Adrenal gland (tissue), 9 donors: ENCODE measurements at regions not wholly inside any gene's neighbourhood (a gene's known extent, or its start where the extent isn't known, plus 50 kb on each side); places are given as distances from the start of the nearest gene placed in this dataset.

Experiments used
- DNase-seq, 7 donors: peaks; one replicate each; pipeline ENCODE4 v3.0.0-alpha.2; 2019 to 2020
- H3K27ac ChIP-seq, 5 donors: fragments of 200-600 bp; sonication (generic) in 4 of 5; 1 replicate in 3 of 5; 2 replicates in 2 of 5; pipeline versions ENCODE4 v1.5.1 to v1.8.0; 2016 to 2020; ENCODE audit warnings: mild to moderate bottlenecking in 1 of 5
- H3K27me3 ChIP-seq: fragments of 200-600 bp; 2 replicates; pipeline ENCODE4 v1.8.0; 2021
- H3K36me3 ChIP-seq, 2 donors: fragments of 200-600 bp; replicated peaks in 1 of 2; 1 replicate in 1 of 2; 2 replicates in 1 of 2; pipeline versions ENCODE4 v1.5.1 to v1.8.0; 2018 to 2022
- H3K4me1 ChIP-seq, 2 donors: fragments of 200-600 bp; replicated peaks in 1 of 2; 1 replicate in 1 of 2; 2 replicates in 1 of 2; pipeline versions ENCODE4 v1.5.1 to v1.8.0; 2018 to 2021
- H3K4me3 ChIP-seq, 4 donors: fragments of 200-600 bp; sonication (generic) in 3 of 4; one replicate each; pipeline ENCODE4 v1.5.1; 2016 to 2018
- H3K9me3 ChIP-seq, 3 donors: fragments of 200-600 bp; sonication (generic) in 1 of 3; replicated peaks in 1 of 3; 1 replicate in 2 of 3; 2 replicates in 1 of 3; pipeline versions ENCODE4 v1.5.1 to v1.8.0; 2016 to 2021
- POLR2A ChIP-seq, 2 donors: fragments of 450-650 bp; IDR thresholded peaks; one replicate each; pipeline ENCODE4 v1.6.1; 2017; ENCODE audit warnings: antibody characterized with exemption in 2 of 2, mild to moderate bottlenecking in 2 of 2, moderate library complexity in 1 of 2
- WGBS, 4 donors: extraction: QIAGEN DNeasy Blood & Tissue Kit in 2 of 4; methylation state at CpG; one replicate each; pipeline versions ENCODE4 v1.1.5 to v1.1.7; 2013 to 2017; 5-methylcytosine and 5-hydroxymethylcytosine counted together
- intact Hi-C, 2 donors: fragments of 100-400 bp; cut with DNase I; formaldehyde crosslinking; loops; one replicate each; pipeline versions ENCODE4 v1.14.1 to v1.15.0; 2022 to 2023
- TF ChIP-seq, protein P1 (sequence below), 6 experiments: fragments of 450-650 bp in 4 of 6; fragments of 200-600 bp in 2 of 6; sonication (generic) in 1 of 6; IDR thresholded peaks; 1 replicate in 5 of 6; 2 replicates in 1 of 6; pipeline versions ENCODE4 v1.5.1 to v1.8.0; 2016 to 2021; ENCODE audit warnings: antibody characterized with exemption in 6 of 6, mild to moderate bottlenecking in 2 of 6, moderate library complexity in 1 of 6
- donor health status: healthy with polysubstance abuse.
- donor health status: Bipolar disorder and iron deficiency.
- donor health status: DM: yes; HTN: yes; CAD: no.
- donor health status: DM: no; HTN: no; CAD: no.
- donor health status: DM: no; HTN: no; CAD: no.

GRCh38 chr5:67347821-67348220 lies 151.2 kb upstream of the CD180 start:
- H3K27ac ChIP-seq, result no peak overlapping the region
- intact Hi-C loops, result no loop called here
- H3K36me3 ChIP-seq, result no peaks in the 10 kb centered on the region
- H3K9me3 ChIP-seq, result no peaks in the 10 kb centered on the region
- no peak overlapping the region for H3K4me3 ChIP-seq
- no peaks in the 10 kb centered on the region for H3K27me3 ChIP-seq
- no peak for TF ChIP-seq POLR2A (IDR thresholded peaks at IDR 0.05)
- TF ChIP-seq, protein P1, sequence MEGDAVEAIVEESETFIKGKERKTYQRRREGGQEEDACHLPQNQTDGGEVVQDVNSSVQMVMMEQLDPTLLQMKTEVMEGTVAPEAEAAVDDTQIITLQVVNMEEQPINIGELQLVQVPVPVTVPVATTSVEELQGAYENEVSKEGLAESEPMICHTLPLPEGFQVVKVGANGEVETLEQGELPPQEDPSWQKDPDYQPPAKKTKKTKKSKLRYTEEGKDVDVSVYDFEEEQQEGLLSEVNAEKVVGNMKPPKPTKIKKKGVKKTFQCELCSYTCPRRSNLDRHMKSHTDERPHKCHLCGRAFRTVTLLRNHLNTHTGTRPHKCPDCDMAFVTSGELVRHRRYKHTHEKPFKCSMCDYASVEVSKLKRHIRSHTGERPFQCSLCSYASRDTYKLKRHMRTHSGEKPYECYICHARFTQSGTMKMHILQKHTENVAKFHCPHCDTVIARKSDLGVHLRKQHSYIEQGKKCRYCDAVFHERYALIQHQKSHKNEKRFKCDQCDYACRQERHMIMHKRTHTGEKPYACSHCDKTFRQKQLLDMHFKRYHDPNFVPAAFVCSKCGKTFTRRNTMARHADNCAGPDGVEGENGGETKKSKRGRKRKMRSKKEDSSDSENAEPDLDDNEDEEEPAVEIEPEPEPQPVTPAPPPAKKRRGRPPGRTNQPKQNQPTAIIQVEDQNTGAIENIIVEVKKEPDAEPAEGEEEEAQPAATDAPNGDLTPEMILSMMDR (IDR thresholded peaks at IDR 0.05), result no peak
- DNase-seq, result no peak
- H3K4me1 ChIP-seq, result no peaks in the 10 kb centered on the region

- intact Hi-C loops, result no loop called here
- no peaks in the 10 kb centered on the region for H3K9me3 ChIP-seq
- WGBS, 4 donors, result 55 to 71% (median 66%) methylated on average over 2 of the region's 2 CpGs
- H3K36me3 ChIP-seq, result no peaks in the 10 kb centered on the region
- no peak overlapping the region for H3K27ac ChIP-seq
- no peaks in the 10 kb centered on the region for H3K4me1 ChIP-seq
- H3K4me3 ChIP-seq, result no peak overlapping the region
- H3K27me3 ChIP-seq, result no peaks in the 10 kb centered on the region
- TF ChIP-seq, protein P1 (IDR thresholded peaks at IDR 0.05), result no peak
- no peak for TF ChIP-seq POLR2A (IDR thresholded peaks at IDR 0.05)
- DNase-seq, result no peak
Measured at GRCh38 chr5:67346611-67347010, 150.0 kb upstream of the CD180 start.

- Histone ChIP-seq H3K27me3 (no peaks in the 10 kb centered on the region), H3K27ac (no peak overlapping the region), H3K36me3 (no peaks in the 10 kb centered on the region), H3K4me3 (no peak overlapping the region), H3K4me1 (no peaks in the 10 kb centered on the region), H3K9me3 (no peaks in the 10 kb centered on the region)
- DNase-seq, result no peak
- intact Hi-C loops, result no loop called here
- TF ChIP-seq POLR2A (IDR thresholded peaks at IDR 0.05), result no peak
- TF ChIP-seq, protein P1 (IDR thresholded peaks at IDR 0.05), result no peak
- 83 to 94% (median 91%) methylated on average over 2 of the region's 2 CpGs for WGBS, 4 donors
Measured at GRCh38 chr5:67344870-67345269, 148.3 kb upstream of the CD180 start.

DNA sequence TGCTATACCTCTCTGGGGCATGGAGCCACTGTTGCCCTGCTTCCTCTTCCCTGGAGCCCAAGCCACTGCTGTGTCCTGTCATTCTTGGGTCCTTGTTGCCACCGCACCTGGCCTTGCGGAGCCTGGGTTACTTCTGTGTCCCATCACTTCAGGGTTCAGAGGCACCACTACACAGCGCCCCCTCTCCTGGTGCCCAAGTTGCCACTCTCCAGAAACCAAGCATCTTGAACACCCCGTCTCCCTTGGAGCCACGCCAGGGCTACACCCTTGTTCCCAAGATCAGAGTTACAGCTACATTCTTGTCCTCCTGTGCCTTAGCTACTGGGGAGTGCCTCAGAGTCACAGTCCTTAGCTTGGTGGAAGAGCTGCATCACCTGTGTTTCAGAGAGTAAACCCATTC lies 147.2 kb upstream of the CD180 start:
- no peaks in the 10 kb centered on the region for H3K36me3 ChIP-seq
- no peak for DNase-seq
- 83 to 93% (median 89%) methylated on average over 5 of the region's 5 CpGs for whole genome bisulfite sequencing, 4 donors
- no peak overlapping the region for H3K27ac ChIP-seq
- intact Hi-C loops, result no loop called here
- H3K4me3 ChIP-seq, result no peak overlapping the region
- no peaks in the 10 kb centered on the region for H3K4me1 ChIP-seq
- H3K27me3 ChIP-seq, result no peaks in the 10 kb centered on the region
- TF ChIP-seq, protein P1 (IDR thresholded peaks at IDR 0.05), result no peak
- no peak for TF ChIP-seq POLR2A (IDR thresholded peaks at IDR 0.05)
- no peaks in the 10 kb centered on the region for H3K9me3 ChIP-seq
